ENCODE measurements at regions not wholly inside any gene's neighbourhood (a gene's known extent, or its start where the extent isn't known, plus 50 kb on each side); places are given as distances from the start of the nearest gene placed in this dataset.

DNA sequence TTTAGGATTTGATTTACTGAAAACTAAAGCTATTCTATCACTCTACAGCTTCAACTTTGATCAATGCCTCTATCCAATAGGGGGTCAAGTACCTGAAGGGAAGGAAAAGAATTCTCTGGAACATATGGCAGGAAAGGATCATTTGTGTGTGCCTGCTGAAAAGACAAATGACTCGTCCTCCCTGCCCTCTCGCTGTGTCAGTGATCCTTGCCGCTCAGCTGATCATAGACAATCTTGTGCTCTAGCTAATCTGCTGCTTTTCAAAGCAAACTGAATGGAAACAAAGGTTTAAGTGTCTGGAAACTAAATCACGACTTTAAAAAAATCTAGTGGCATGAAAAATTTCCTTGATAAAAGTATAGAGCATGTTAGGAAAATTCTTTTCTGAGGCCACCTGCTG is 75.6 kb upstream of the CPO start:
- TF ChIP-seq CTCF (conservative IDR thresholded peaks at IDR 0.05 in 1 of 2, IDR thresholded peaks at IDR 0.05 in 1 of 2; ENCODE audit: extremely low read depth in 1 of 2, insufficient read depth in 1 of 2, low read depth in 1 of 2, low read length in 2 of 2) (no peak), EZH2 (IDR thresholded peaks at IDR 0.05; ENCODE audit: borderline replicate concordance, low read length) (no peak)
